GM19372 (cell line): ENCODE measurements at regions not wholly inside any gene's neighbourhood (a gene's known extent, or its start where the extent isn't known, plus 50 kb on each side); places are given as distances from the start of the nearest gene placed in this dataset.

Source experiments
- ATAC-seq: cut with Tn5 transposase; IDR thresholded peaks from one replicate; pipeline ENCODE4 v1.9.1; 2021; ENCODE audit warnings: mild to moderate bottlenecking, low read depth, moderate library complexity; ENCODE audit not compliant: unreplicated experiment

DNA sequence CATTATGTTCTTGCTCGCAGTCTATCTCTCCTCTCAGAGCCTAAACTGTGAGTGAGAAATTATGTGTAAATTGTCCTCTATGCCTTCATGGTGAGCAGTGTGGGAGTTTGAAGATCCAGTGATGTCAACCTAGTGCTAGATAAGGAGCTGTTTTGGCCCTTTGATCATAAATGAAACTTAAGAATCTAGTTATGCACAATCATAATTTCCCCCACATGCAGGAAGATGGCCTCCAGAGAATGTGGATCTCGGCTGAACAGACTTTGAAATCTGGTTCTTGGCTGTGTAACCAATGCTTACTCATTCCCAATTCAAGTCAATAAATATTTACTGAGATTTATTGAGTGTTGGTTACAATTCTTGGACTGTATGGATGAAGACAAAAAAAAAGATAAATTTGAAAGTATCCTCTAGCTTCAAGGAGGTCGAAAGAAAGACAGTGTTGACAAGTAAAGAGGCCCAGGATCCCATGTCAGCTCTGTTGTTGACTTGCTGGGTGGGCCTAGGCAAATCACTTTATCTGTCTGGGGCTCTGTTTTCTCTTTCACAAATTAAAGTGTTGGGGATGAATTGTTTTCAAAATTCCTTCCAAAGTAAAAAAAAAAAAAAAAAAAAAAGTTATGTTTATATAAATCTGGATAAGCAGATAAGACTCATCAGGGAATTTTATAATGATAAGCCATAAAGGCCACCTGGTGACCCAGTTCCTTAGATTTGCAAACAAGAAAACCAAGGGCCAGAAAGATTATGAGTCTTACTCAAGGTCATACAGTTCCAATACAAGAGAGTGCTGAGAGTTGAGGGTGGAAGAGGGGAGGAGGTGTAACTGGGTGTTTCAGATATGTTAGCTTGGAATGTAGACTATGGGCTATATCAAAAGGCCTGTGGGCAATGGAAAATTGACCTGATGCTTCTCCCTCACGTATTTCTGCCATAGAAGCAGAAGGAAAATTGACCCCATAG, 969.9 kb downstream of the KCNMA1 start:
- ATAC-seq, result no peak

DNA sequence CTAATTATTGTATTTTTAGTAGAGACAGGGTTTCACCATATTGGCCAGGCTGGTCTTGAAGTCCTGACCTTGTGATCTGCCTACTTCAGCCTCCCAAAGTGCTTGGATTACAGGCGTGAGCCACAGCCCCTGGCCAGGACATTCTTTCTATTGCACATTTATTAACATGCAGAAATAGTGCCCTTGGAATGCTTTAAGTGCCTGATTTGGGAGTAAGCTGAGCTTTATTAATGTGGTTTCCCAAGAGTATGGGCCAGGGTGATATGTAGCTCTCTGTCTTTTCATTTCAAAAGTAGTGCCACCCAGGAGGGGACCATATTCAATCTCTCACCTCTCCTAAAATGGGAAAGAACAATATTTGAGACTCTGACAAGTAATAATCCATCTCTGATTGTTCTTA, 970.7 kb downstream of the KCNMA1 start:
- no peak for ATAC-seq

DNA sequence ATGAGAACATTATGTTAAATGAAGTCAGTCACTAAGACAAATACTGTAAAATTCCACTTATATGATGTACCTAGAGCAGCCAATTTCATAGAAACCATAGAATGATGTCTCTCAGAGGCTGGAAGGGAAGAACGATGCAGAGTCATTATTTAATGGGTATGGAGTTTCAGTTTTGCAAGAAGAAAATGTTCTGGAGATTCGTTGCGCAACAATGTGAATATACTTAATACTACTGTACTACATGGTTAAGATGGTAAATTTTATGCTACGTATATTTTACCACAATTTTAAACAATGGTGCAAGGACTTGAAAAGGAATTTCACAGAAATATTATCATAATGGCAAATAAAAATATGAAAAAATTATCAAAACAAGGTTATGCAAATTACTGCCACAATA, 972.6 kb downstream of the KCNMA1 start:
- no peak for ATAC-seq

DNA sequence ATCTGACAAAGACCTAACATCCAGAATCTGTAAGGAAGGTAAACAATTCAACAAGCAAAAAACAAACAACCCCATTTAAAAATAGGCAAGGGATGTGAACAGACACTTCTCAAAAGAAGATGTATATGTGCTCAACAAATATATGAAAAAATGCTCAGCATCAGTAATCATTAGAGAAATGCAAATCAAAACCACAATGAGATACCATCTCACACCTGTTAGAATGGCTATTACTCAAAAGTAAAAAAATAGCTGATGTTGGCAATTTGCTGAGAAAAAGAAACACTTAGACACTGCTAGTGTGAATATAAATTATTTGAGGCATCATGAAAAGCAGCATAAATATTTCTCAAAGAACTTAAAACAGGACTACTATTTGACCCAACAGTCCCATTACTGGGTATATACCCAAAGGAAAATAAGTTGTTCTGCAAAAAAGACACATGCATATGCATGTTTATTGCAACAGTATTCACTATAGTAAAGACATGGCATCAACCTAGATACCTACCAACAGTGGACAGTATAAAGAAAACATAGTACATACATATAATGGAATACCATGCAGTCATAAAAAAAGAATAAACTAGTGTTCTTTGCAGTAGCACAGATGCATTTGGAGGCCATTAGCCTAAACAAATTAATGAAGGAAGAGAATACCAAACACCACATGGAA, 980.1 kb downstream of the KCNMA1 start:
- ATAC-seq, result no peak

DNA sequence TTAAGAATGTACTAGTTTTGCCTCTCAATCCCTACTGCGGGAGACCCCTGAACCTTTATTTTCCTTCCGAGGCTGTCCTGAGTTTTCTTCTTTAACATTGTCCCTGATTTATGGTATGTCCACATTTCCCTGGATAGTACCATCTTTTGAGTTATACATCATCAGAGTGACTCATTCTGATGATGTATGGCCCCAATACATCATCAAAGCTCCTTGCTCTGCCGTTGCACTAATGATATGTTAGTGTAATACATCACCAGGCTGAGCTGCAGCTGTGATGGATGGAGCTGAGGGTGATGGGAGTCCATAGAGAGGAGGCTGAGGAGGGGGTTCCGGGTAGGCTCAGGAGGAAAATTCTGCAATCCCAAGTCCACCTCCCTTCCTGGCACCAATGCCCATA, 986.5 kb downstream of the KCNMA1 start:
- no peak for ATAC-seq

DNA sequence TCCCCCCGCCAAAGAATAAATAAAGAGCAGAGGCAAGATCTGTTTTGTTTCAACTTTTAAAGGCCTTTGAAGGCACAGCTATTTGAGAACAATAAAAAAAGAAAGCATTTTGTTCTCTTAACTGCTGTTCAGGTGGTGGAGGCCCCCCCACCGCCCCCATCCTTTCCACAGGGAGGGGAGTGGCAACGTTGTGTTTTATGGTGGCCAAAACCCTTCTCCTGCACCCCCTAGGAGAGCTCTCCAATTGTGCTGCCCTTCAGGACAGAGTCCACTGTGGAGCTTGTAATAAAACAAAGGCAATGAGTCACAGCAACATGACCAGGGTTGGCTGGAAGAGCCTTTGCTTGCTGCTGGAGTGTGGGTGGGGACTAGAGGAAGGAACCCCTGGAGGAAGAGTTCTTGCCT, 987.9 kb downstream of the KCNMA1 start:
- no peak for ATAC-seq

DNA sequence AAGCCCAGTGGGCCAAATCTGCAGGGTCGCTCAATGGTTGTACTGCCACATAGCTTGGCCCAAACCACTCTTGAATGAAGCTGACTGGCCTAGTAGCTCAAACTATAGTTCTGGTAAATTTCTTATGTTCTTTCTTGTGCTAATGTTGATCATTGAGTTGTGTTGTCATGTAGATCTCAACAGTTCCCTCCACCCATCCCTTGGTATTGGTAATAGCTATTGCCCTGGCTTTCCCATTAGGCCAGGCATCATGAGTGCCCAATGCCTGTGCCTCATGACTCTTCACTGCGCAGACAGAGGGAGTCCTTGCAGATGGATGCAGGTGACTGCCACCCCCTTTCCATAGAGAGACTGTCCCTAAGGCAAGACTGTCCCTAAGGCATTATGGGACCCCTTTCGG, 988.4 kb downstream of the KCNMA1 start:
- ATAC-seq, result no peak

DNA sequence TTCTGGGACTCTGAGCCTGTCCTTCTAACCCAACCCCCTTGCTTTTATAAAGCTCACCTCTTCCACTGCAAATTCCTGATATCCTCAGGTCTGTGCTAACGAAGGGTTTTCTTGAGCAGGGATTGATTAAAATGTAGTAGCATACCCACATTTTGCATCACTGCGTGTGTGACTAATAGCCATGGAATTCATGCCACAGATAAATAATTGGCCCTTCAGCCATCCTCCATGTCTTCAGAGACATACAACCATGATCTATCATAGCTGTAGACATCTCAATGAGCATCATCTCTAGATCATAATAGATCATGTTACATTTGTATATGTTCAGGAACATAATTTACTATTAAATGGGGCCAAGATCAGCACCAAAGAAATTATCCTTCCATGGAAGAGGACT, 990.3 kb downstream of the KCNMA1 start:
- ATAC-seq, result no peak

DNA sequence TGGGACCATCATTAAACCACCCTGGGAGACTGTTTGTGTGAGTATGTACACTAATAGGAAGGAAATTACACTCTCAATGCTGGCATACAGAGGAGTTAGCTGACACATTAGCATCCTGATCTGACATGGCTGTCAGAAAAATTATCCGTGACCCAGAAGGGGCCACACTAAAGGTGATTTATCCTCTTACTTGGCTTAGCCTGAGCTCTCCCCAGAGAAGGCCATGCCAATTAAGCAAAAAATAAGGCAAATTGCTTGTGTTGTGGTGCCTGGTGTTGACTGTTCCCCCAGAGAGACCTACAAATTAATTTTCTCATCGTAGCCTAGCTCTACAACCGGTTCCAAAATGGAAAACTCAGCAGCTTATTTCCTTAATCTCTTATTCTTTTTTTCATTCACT, 992.3 kb downstream of the KCNMA1 start:
- no peak for ATAC-seq

DNA sequence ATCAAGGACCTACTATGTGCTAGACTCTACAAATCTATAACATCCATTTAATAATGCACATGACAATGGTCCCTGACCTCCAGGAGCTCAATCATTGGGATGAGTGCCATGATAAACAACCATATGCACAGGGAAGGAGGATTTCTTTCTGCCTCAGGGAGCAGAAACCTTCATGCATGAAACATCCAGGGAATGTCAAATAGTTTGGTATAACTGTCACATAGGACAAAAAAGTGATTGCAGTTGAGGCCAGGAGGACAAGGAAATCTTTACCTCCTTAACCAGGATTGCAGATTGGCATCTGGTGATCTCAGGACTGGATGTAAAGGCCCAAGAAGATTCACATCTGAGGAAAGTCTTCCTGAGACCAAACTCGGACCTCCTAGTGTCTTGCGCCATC, 993.1 kb downstream of the KCNMA1 start:
- ATAC-seq, result no peak

DNA sequence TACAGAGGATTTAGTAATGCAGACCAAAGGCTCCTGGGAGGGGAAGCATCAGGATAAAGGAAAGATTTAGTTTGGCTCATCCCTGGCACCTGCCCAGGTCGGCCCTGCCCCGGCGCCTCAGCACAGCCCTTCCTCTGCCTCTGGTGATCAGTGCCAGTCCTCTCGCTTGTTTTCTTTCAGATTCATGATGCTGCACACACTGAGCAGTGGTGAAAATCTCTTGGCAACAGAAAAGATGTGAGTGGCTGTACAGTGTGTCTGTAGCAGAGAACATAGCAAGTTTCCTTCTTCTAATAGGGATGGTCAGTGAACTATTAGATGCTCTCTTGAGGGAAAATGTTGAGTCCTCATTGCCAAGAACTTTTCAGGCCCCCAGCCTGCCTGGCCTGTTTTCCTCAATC, 994.1 kb downstream of the KCNMA1 start:
- ATAC-seq, result no peak

DNA sequence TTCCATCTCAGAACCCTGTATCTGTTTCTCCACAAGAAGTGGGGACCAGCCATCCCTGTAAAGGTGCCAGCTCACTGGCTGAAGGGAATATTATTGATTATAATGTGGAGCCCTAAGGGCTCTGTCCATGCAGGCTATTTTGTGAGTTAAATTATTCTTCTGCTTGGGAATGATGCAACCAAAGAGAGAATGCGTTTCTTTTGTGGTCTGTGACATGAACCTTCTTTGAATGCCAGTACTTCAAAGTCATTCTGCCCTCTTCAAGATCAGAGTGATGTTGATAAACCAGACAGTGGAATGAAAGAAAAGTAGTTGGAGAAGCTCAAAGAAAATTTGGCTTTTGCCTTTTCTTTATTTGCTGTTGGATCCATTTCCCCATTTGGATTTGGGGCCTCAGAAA, 995.2 kb downstream of the KCNMA1 start:
- ATAC-seq, result no peak

DNA sequence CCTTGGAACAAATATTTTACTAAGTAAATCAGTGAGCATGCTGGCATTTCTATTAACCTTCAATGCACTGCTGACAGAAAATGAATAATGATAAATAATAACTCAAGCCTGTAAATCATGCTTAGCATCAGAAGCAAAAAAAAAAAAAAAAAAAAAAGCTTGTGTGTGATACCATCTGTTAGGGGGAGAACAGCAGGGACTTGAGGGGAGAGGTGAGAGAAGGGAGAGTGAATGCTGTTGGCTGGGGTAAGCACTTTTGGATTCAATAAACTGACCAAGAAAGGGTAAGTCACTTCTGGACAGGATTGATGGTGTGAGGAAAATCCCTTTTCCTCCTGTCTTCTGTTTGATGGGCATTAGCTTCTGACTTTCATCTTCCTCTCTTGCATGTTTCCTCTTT, 996.4 kb downstream of the KCNMA1 start:
- ATAC-seq, result no peak

DNA sequence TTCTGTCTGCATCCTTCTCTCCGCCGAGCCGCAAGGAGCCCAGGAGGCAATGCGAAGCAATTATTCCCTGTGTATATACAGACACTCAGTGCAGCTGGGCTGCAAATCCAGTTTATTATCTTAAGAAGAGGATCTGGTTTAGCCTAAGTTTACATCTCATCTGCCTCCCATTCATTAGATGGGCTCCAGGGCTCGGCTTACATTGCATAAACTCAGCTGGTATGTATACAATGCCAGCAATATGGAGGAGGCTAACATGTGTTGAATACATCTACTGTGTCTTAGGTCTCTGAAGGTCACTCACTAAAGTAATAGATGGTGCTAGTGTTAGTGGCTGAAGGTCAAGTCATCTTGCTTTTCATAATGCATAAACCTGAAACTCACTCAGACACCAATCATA, 996.8 kb downstream of the KCNMA1 start:
- no peak for ATAC-seq

DNA sequence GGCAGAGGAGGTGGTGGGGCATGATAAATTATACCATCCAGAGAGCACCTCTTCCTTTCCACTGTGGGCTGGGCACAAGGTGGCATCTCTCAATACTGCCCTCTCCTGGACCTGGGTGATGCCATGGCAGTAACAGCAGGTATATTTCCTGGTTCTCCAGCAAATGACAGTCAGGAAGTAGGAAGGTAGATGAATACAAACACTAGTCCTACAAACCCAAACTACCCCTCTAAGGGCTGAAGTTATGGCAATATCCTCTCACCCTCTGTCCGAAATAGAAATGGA, 1004.9 kb downstream of the KCNMA1 start:
- no peak for ATAC-seq

DNA sequence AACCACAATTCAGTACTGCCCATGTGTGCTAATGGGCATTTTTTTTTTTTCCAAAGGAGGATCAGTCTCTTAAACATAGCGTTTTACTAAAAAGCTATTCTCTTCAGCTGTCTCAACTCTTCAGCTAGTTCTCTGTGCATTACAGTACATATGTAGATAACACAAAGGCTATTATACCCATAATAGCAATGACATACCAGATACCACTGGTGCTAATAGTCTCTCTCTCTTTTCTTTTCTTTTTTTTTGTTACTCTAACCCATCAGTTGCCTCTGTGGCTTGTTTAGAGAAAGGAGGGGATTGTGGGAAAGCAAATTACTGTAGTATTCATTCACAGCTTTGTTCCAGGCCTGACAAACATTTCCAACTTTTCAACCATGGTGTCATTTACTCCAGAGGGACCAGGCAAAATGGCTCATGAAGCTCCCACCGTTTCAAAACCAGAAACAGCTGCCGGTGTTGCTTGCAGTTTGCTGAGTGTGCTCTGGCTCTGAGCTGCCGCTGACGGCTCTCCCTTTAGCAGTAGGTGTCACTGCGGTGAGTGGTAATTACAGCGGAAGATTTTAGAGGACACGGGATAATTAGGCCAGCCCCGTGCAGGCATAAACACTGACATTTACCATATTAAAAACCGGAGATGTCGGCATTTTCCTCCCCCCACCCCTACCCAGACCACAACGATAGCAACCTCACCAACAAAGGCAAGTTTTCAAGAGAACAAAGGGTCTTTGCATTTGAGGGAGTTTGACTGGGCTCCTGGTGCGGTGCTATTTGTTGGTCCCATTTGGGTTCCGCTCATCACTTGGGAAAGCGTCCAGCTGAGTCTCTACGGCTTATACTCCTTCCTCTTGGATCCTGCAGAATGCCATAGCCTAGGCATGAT, 1005.5 kb downstream of the KCNMA1 start:
- no peak for ATAC-seq

DNA sequence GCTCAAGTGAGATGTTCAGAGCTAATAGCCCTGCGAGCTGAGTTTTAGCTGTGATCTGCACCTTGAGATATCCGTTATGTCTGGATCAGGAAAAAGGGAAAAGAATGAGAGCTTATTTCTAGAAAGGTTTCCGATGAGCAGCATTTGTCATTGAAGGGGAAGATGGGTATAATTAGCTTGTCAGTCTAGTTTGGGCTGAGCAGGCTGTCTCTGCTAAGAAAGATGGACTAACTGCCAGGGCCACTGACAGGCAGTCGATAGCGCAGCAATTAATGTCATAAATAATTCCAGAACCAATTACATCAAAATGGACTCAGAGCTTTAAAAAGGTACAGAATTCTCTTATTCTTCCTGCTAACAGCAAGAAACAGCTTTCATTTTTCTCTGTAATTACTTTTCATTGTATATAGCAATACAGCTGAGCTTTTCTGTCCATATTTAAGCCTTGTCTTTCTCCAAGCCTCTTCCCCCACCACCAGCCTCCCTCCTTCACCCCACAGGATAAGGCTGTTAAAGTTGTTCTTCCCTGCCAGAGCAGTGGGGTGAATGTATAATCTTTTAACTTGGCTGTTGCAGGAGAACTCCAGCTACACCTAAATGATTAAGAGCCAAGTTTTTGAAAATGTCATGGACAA, 1006.5 kb downstream of the KCNMA1 start:
- ATAC-seq, result no peak

DNA sequence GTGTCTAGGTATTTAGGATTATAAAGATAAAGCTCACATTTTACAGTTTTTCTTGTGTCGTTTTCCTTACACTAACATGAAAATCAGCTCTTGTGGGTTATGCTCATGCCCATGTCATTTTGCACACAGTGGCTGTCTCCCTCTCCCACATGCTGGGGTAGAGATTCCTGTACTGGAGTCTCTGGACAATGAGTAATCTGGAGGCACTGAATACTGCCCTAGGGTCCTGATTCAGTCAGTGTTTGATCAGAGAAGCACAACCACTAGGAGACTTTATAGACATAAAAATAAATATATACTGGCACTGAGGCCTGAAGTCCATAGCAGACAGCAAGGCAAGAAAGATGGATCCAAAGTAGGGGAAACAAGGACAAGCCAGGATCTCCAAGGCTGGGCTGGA, 1008.8 kb downstream of the KCNMA1 start:
- ATAC-seq, result no peak

DNA sequence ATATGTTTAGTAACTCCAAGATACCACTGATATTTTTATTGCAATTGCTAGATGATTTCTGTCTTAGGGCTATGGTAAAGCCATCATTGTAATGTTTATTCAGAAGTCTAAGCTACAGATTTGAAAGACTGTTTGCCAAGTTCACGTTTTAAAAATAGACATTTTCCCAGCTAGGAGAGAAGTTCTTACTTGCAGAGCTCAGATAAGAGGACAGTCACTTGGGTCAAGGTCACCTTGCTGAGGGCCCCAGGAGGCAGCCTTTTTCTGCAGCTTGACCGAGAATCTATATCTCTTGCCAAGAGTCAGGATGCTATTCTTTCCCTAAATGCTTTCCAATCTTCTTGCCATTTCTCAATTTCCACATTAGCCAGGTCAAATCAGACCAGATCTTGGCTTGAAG, 1011.2 kb downstream of the KCNMA1 start:
- no peak for ATAC-seq

DNA sequence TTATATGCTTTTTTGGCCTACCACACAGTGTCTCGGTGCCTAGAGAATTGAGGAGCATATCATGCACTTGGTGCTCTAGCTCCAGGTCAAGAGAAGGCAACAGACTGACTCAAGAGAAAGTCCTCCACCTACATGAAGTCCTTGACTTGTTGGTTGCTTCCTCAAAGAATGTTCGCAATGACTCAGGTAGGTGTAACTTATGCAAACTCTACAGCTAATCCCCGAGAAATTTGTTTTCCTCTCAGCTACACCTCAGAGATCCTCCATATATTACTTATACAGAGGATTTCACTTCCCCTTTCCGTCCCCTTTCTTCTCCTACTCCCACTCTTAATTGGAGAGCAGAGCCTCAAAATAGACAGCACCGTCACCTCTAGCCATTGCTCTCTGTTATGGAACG, 1013.1 kb downstream of the KCNMA1 start:
- ATAC-seq, result peak; percentile 48
